Sigmoid colon (tissue), 4 donors: ENCODE measurements at regions not wholly inside any gene's neighbourhood (a gene's known extent, or its start where the extent isn't known, plus 50 kb on each side); places are given as distances from the start of the nearest gene placed in this dataset.
"Not testable (repeated sequence)": the region's sequence is repeated elsewhere in the genome, so short reads cannot be mapped to it uniquely, and the experiment has no call there.

Experiments
- EP300 ChIP-seq, 4 donors: sonication (generic); formaldehyde crosslinking; IDR thresholded peaks; one replicate each; pipeline ENCODE4 v1.6.1; 2017; ENCODE audit warnings: antibody characterized with exemption in 4 of 4
- TF ChIP-seq, protein P1 (sequence below), 4 experiments: fragments of 450-650 bp in 3 of 4; fragments of 200-600 bp in 1 of 4; IDR thresholded peaks; one replicate each; pipeline ENCODE4 v1.5.1; 2016 to 2019; ENCODE audit warnings: antibody characterized with exemption in 4 of 4, mild to moderate bottlenecking in 3 of 4, moderate library complexity in 2 of 4

DNA sequence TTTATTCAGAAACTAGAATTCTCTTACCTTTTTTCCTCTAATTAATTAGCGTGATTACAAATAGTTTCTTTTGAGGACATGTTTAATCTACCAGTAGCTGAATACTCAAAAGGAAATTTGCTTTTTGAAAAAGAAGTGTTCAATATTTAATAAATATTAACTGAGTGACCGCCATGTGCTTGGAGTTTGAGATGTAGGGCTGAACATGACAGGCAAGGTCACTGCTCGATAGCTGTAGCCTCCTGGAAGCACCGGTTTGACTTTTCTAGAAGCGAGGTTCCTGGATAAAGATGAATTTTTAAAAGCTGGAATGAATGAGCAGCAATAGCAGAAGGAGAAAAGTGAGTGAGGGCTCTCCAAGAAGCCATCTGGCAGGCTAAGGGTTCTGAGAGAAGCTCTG lies 65.0 kb upstream of the PRSS12 start:
- TF ChIP-seq, protein P1, sequence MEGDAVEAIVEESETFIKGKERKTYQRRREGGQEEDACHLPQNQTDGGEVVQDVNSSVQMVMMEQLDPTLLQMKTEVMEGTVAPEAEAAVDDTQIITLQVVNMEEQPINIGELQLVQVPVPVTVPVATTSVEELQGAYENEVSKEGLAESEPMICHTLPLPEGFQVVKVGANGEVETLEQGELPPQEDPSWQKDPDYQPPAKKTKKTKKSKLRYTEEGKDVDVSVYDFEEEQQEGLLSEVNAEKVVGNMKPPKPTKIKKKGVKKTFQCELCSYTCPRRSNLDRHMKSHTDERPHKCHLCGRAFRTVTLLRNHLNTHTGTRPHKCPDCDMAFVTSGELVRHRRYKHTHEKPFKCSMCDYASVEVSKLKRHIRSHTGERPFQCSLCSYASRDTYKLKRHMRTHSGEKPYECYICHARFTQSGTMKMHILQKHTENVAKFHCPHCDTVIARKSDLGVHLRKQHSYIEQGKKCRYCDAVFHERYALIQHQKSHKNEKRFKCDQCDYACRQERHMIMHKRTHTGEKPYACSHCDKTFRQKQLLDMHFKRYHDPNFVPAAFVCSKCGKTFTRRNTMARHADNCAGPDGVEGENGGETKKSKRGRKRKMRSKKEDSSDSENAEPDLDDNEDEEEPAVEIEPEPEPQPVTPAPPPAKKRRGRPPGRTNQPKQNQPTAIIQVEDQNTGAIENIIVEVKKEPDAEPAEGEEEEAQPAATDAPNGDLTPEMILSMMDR (IDR thresholded peaks at IDR 0.05) = not testable (repeated sequence)
- TF ChIP-seq EP300 (IDR thresholded peaks at IDR 0.05) = not testable (repeated sequence)
